PC-3 (cell line): ENCODE measurements at regions not wholly inside any gene's neighbourhood (a gene's known extent, or its start where the extent isn't known, plus 50 kb on each side); places are given as distances from the start of the nearest gene placed in this dataset.

Source experiments
- EZH2phosphoT487 ChIP-seq: fragments of 300-600 bp; sonication (generic); IDR thresholded peaks from 2 replicates; pipeline ENCODE4 v1.6.1; 2018; ENCODE audit warnings: mild to moderate bottlenecking, antibody characterized with exemption, low read length, borderline replicate concordance
- TF ChIP-seq, protein P1 (sequence below): fragments of 300-600 bp; sonication (generic); conservative IDR thresholded peaks from 2 replicates; pipeline ENCODE4 v1.5.1; 2017; ENCODE audit warnings: antibody characterized with exemption, low read depth, mild to moderate bottlenecking, low read length

DNA sequence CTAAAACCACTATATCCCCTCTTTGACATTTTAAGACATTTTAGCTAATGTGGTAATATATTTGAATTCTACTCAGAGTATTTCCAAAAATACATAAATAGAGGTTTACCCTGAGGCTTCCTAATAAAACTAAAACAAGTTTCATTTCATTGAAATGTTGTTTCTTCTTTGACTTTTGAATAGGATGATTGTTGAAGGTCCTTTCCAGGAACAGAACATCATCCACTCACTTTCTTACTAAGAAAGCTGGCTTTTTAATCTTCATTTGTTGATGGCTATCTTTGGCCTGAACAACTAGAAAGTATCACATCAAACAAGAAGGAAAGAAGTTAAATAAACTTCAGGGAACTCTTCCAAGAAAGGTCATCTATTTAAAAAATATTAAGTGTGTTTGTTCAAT is 169.7 kb downstream of the RAP2B start:
- TF ChIP-seq, protein P1, sequence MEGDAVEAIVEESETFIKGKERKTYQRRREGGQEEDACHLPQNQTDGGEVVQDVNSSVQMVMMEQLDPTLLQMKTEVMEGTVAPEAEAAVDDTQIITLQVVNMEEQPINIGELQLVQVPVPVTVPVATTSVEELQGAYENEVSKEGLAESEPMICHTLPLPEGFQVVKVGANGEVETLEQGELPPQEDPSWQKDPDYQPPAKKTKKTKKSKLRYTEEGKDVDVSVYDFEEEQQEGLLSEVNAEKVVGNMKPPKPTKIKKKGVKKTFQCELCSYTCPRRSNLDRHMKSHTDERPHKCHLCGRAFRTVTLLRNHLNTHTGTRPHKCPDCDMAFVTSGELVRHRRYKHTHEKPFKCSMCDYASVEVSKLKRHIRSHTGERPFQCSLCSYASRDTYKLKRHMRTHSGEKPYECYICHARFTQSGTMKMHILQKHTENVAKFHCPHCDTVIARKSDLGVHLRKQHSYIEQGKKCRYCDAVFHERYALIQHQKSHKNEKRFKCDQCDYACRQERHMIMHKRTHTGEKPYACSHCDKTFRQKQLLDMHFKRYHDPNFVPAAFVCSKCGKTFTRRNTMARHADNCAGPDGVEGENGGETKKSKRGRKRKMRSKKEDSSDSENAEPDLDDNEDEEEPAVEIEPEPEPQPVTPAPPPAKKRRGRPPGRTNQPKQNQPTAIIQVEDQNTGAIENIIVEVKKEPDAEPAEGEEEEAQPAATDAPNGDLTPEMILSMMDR: no peak
- no peak for TF ChIP-seq EZH2phosphoT487
